ENCODE measurements at regions not wholly inside any gene's neighbourhood (a gene's known extent, or its start where the extent isn't known, plus 50 kb on each side); places are given as distances from the start of the nearest gene placed in this dataset.

DNA sequence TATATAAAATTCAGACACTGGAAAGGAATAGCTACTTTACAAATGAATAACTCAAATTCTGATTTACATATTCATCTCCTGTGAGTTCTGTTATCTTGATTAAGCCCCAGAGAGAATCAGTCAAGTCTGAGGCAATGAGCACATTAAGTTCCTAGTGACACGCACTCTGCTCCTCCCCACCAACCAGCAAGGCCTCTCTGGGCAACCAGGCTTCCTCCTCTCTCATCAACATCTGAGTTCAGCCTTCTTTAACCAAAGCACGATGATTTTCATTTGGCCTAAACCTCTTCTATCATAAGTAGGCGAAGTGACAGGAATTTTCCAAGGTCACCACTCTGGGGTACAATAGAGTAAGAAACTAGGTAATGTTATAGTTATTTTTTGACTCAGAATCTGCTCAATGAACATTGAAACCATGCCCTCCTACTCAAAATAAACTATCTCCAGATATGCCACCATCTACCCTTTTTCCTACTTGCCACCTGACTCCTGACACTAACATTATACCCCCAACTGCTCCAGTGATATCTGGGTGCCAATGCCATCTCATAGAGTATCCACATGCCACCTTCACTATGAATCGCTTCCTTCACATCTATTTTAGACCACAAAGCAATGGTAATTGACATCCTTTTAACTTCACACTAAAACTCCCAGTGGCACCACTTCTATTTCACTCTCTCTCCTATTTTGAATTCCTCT is 114.8 kb downstream of the FAM76B start:
- Histone ChIP-seq H3K4me3 (no peak overlapping the region), H3K9me3 (no peaks in the 10 kb centered on the region), H3K4me1 (peaks cover 0 to 15% (median 2%) of the 10 kb centered on the region in 6 donors), H3K27ac (peak overlapping the region in 2 of 8 donors; percentile 37 to 42), H3K27me3 (replicated peaks in 1 of 7) (no peaks in the 10 kb centered on the region), H3K36me3 (no peaks in the 10 kb centered on the region)
- DNase-seq = no peak
- 79 to 81% (median 79%) methylated on average over 4 of the region's 4 CpGs for WGBS, 5 donors
- intact Hi-C loops (cut with DNase I; ENCODE audit: low total_unique reads) = no loop called here
- TF ChIP-seq POLR2AphosphoS5 (IDR thresholded peaks at IDR 0.05) (no peak), CTCF (IDR thresholded peaks at IDR 0.05 in 8 of 11, conservative IDR thresholded peaks at IDR 0.05 in 3 of 11) (no peak), POLR2A (IDR thresholded peaks at IDR 0.05) (no peak)

- Histone ChIP-seq H3K27ac (no peak overlapping the region), H3K27me3 (replicated peaks in 1 of 7) (no peaks in the 10 kb centered on the region), H3K36me3 (no peaks in the 10 kb centered on the region), H3K4me3 (no peak overlapping the region), H3K4me1 (peaks cover 0 to 14% (median 2%) of the 10 kb centered on the region in 6 donors), H3K9me3 (no peaks in the 10 kb centered on the region)
- 32 to 36% (median 35%) methylated on average over 2 of the region's 2 CpGs for WGBS, 5 donors
- no peak for TF ChIP-seq CTCF (IDR thresholded peaks at IDR 0.05 in 8 of 11, conservative IDR thresholded peaks at IDR 0.05 in 3 of 11)
- no peak for TF ChIP-seq POLR2AphosphoS5 (IDR thresholded peaks at IDR 0.05)
- TF ChIP-seq POLR2A (IDR thresholded peaks at IDR 0.05) = no peak
- DNase-seq = no peak
- intact Hi-C loops (cut with DNase I; ENCODE audit: low total_unique reads) = no loop called here
These were observed 117.8 kb downstream of the FAM76B start for GRCh38 chr11:95671768-95672167.

GRCh38 chr11:95668131-95668530 is 121.5 kb downstream of the FAM76B start:
- H3K4me3 ChIP-seq = no peak overlapping the region
- TF ChIP-seq CTCF (IDR thresholded peaks at IDR 0.05 in 8 of 11, conservative IDR thresholded peaks at IDR 0.05 in 3 of 11) (no peak), POLR2A (IDR thresholded peaks at IDR 0.05) (no peak), POLR2AphosphoS5 (IDR thresholded peaks at IDR 0.05) (no peak)
- intact Hi-C loops (cut with DNase I; ENCODE audit: low total_unique reads) = no loop called here
- no peaks in the 10 kb centered on the region for H3K27me3 ChIP-seq (replicated peaks in 1 of 7)
- WGBS, 5 donors = 60 to 85% (median 76%) methylated on average over 3 of the region's 3 CpGs
- H3K9me3 ChIP-seq = peaks cover 0 to 9% (median 6%) of the 10 kb centered on the region in 8 donors
- no peaks in the 10 kb centered on the region for H3K36me3 ChIP-seq
- DNase-seq = no peak
- no peak overlapping the region for H3K27ac ChIP-seq
- H3K4me1 ChIP-seq = peaks cover 0 to 13% (median 2%) of the 10 kb centered on the region in 6 donors

- Histone ChIP-seq H3K27me3 (replicated peaks in 1 of 7) (no peaks in the 10 kb centered on the region), H3K4me3 (no peak overlapping the region), H3K27ac (no peak overlapping the region), H3K36me3 (no peaks in the 10 kb centered on the region), H3K9me3 (peaks cover 0 to 10% (median 6%) of the 10 kb centered on the region in 8 donors), H3K4me1 (no peaks in the 10 kb centered on the region)
- WGBS, 5 donors = 92 to 96% (median 95%) methylated on average over 2 of the region's 2 CpGs
- intact Hi-C loops (cut with DNase I; ENCODE audit: low total_unique reads) = no loop called here
- no peak for TF ChIP-seq CTCF (IDR thresholded peaks at IDR 0.05 in 8 of 11, conservative IDR thresholded peaks at IDR 0.05 in 3 of 11)
- TF ChIP-seq POLR2AphosphoS5 (IDR thresholded peaks at IDR 0.05) = no peak
- TF ChIP-seq POLR2A (IDR thresholded peaks at IDR 0.05) = no peak
- DNase-seq = no peak
These were observed 128.4 kb downstream of the FAM76B start for GRCh38 chr11:95661162-95661561.

Data from spleen (tissue), 11 donors.